DND-41 (cell line): ENCODE measurements at regions not wholly inside any gene's neighbourhood (a gene's known extent, or its start where the extent isn't known, plus 50 kb on each side); places are given as distances from the start of the nearest gene placed in this dataset.

ENCODE experiments used
- ATAC-seq: fragments of 200-7000 bp; cut with Tn5 transposase; 3 replicates; pipeline ENCODE4 v1.9.1; 2021; ENCODE audit warnings: low read depth; ENCODE audit not compliant: insufficient read depth
- DNase-seq: peaks from one replicate; pipeline ENCODE4 v3.0.0-alpha.2; 2020
- H2AFZ ChIP-seq: 2 replicates; pipeline ENCODE4 v1.6.0; 2012; ENCODE audit warnings: low read depth, low read length
- H3K27ac ChIP-seq: 2 replicates; pipeline ENCODE4 v1.5.1; 2012; ENCODE audit warnings: low read length, inconsistent platforms
- H3K27me3 ChIP-seq: fragments of 200-600 bp; sonication (generic); 2 replicates; pipeline ENCODE4 v1.6.0; 2012; ENCODE audit warnings: low read length, mild to moderate bottlenecking, inconsistent platforms; ENCODE audit not compliant: insufficient read depth, poor library complexity
- H3K36me3 ChIP-seq: 2 replicates; pipeline ENCODE4 v1.5.1; 2012; ENCODE audit warnings: low read length, inconsistent platforms; ENCODE audit not compliant: insufficient read depth
- H3K4me1 ChIP-seq: 2 replicates; pipeline ENCODE4 v1.5.1; 2012; ENCODE audit warnings: mild to moderate bottlenecking, low read length; ENCODE audit not compliant: insufficient read depth
- H3K4me2 ChIP-seq: 2 replicates; pipeline ENCODE4 v1.6.0; 2012; ENCODE audit warnings: mild to moderate bottlenecking, moderate library complexity, low read length, inconsistent platforms; ENCODE audit not compliant: insufficient read depth
- H3K4me3 ChIP-seq, 2 experiments: fragments of 200-600 bp in 1 of 2; shearing (Covaris generic) in 1 of 2; 2 replicates each; pipeline ENCODE4 v1.5.1; 2012 to 2016; ENCODE audit warnings: inconsistent platforms in 2 of 2, low read length in 2 of 2, mild to moderate bottlenecking in 2 of 2, low read depth in 1 of 2, moderate library complexity in 1 of 2
- H3K79me2 ChIP-seq: 2 replicates; pipeline ENCODE4 v1.6.0; 2012; ENCODE audit warnings: low read length, inconsistent platforms; ENCODE audit not compliant: insufficient read depth
- H3K9ac ChIP-seq: 2 replicates; pipeline ENCODE4 v1.6.0; 2012; ENCODE audit warnings: low read depth, mild to moderate bottlenecking, inconsistent platforms, low read length, moderate library complexity
- H3K9me3 ChIP-seq: 2 replicates; pipeline ENCODE4 v1.5.1; 2012; ENCODE audit warnings: low read length, moderate library complexity, mild to moderate bottlenecking, inconsistent platforms; ENCODE audit not compliant: insufficient read depth, severe bottlenecking
- H4K20me1 ChIP-seq: 2 replicates; pipeline ENCODE4 v1.6.0; 2012; ENCODE audit warnings: low read length; ENCODE audit not compliant: insufficient read depth
- EZH2 ChIP-seq: IDR thresholded peaks from 3 replicates; pipeline ENCODE4 v1.6.1; 2012; ENCODE audit warnings: borderline replicate concordance, low read depth, mild to moderate bottlenecking, moderate library complexity, low read length, inconsistent platforms; ENCODE audit not compliant: severe bottlenecking
- TF ChIP-seq, protein P1 (sequence below): IDR thresholded peaks from 2 replicates; pipeline ENCODE4 v1.5.1; 2012; ENCODE audit warnings: borderline replicate concordance, low read length, moderate library complexity, mild to moderate bottlenecking; ENCODE audit not compliant: poor library complexity, severe bottlenecking; ENCODE audit errors: extremely low read depth

DNA sequence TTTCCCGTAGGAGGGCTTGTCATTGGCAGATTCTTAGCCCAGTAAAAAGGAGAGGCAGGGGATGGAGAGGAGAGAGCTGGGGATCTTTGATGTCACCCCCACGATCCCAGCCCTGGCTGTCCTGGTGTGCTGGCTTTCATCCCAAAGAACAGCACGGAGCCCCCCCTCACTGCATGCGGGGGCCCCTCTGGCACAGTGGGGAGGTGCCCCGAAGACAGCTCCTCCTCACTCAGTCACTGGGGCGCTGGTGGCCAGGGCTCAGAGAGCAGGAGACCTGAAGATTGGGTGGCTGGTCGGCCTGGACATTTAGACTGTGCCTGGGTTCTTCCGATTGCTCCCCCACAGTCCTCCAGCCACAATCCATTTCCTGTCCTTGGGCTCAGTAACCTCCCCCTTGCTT lies 207.5 kb downstream of the MELK start:
- Histone ChIP-seq H3K27ac (no peak overlapping the region), H4K20me1 (no peaks in the 10 kb centered on the region), H3K4me1 (no peaks in the 10 kb centered on the region), H3K79me2 (no peaks in the 10 kb centered on the region), H3K4me3 (no peak overlapping the region), H3K4me2 (no peak overlapping the region), H3K27me3 (no peaks in the 10 kb centered on the region), H3K36me3 (no peaks in the 10 kb centered on the region), H3K9ac (no peak overlapping the region), H3K9me3 (no peaks in the 10 kb centered on the region), H2AFZ (no peak overlapping the region)
- TF ChIP-seq EZH2, result no peak
- TF ChIP-seq, protein P1, sequence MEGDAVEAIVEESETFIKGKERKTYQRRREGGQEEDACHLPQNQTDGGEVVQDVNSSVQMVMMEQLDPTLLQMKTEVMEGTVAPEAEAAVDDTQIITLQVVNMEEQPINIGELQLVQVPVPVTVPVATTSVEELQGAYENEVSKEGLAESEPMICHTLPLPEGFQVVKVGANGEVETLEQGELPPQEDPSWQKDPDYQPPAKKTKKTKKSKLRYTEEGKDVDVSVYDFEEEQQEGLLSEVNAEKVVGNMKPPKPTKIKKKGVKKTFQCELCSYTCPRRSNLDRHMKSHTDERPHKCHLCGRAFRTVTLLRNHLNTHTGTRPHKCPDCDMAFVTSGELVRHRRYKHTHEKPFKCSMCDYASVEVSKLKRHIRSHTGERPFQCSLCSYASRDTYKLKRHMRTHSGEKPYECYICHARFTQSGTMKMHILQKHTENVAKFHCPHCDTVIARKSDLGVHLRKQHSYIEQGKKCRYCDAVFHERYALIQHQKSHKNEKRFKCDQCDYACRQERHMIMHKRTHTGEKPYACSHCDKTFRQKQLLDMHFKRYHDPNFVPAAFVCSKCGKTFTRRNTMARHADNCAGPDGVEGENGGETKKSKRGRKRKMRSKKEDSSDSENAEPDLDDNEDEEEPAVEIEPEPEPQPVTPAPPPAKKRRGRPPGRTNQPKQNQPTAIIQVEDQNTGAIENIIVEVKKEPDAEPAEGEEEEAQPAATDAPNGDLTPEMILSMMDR, result no peak
- DNase-seq, result no peak
- no peak for ATAC-seq

DNA sequence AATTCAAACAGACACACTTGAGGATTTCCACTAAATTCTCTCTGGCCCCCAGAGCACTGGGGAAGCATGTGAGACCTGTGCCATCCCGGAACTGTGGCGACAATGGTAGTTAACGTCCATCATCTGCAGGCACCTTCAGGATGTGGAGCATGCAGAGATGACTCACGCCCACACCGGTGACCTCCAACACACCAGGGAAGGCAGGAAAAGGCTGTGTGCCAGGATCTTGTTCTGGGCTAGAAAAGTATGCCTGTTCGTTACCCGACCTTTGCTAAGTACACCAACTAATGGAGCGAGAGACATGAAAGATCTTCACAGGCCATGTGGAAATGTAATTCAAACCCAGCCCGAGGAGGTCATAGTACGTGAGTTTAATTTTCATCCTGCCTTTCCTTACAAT lies 208.8 kb downstream of the MELK start:
- H3K27ac ChIP-seq, result no peak overlapping the region
- no peaks in the 10 kb centered on the region for H3K27me3 ChIP-seq
- no peaks in the 10 kb centered on the region for H3K79me2 ChIP-seq
- TF ChIP-seq, protein P1, result no peak
- no peak for TF ChIP-seq EZH2
- no peak overlapping the region for H2AFZ ChIP-seq
- no peaks in the 10 kb centered on the region for H3K36me3 ChIP-seq
- DNase-seq (no peak), ATAC-seq (no peak)
- no peak overlapping the region for H3K4me2 ChIP-seq
- H3K4me1 ChIP-seq, result no peaks in the 10 kb centered on the region
- H3K9me3 ChIP-seq, result no peaks in the 10 kb centered on the region
- no peak overlapping the region for H3K4me3 ChIP-seq
- H3K9ac ChIP-seq, result no peak overlapping the region
- H4K20me1 ChIP-seq, result no peaks in the 10 kb centered on the region
